SJCRH30 (cell line): ENCODE measurements at regions not wholly inside any gene's neighbourhood (a gene's known extent, or its start where the extent isn't known, plus 50 kb on each side); places are given as distances from the start of the nearest gene placed in this dataset.
A peak's percentile ranks its signal among the peaks of the same experiment; 100 is the strongest.
"Not testable (repeated sequence)": the region's sequence is repeated elsewhere in the genome, so short reads cannot be mapped to it uniquely, and the experiment has no call there.

Source experiments
- DNase-seq, 2 experiments: peaks; one replicate each; pipeline ENCODE4 v3.0.0-alpha.2; 2015 to 2020
- H3K27ac ChIP-seq: fragments of 250-450 bp; sonication (Bioruptor Pico); 2 replicates; pipeline ENCODE4 v1.5.1; 2020; ENCODE audit warnings: mild to moderate bottlenecking, moderate library complexity
- H3K27me3 ChIP-seq: fragments of 250-450 bp; sonication (Bioruptor Pico); 2 replicates; pipeline ENCODE4 v1.5.1; 2020; ENCODE audit warnings: mild to moderate bottlenecking, moderate library complexity
- H3K36me3 ChIP-seq: fragments of 250-450 bp; sonication (Bioruptor Pico); 2 replicates; pipeline ENCODE4 v1.5.1; 2020; ENCODE audit warnings: mild to moderate bottlenecking, moderate library complexity
- H3K4me1 ChIP-seq: fragments of 250-450 bp; sonication (Bioruptor Pico); 2 replicates; pipeline ENCODE4 v1.5.1; 2020; ENCODE audit warnings: mild to moderate bottlenecking, moderate library complexity
- H3K4me3 ChIP-seq: fragments of 250-450 bp; sonication (Bioruptor Pico); 2 replicates; pipeline ENCODE4 v1.5.1; 2020; ENCODE audit warnings: mild to moderate bottlenecking, moderate library complexity
- H3K9me3 ChIP-seq: fragments of 250-450 bp; sonication (Bioruptor Pico); replicated peaks from 2 replicates; pipeline ENCODE4 v1.5.1; 2020; ENCODE audit warnings: mild to moderate bottlenecking, moderate library complexity

DNA sequence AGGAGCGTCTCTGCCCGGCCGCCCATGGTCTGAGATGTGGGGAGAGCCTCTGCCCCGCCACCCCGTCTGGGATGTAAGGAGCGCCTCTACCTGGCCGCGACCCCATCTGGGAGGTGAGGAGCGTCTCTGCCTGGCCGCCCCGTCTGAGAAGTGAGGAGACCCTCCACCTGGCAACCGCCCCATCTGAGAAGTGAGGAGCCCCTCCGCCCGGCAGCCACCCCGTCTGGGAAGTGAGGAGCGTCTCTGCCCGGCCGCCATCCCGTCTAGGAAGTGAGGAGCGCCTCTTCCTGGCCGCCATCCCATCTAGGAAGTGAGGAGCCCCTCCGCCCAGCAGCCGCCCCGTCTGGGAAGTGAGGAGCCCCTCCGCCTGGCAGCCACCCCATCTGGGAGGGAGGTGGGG, 551.9 kb downstream of the FAM181B start:
- not testable (repeated sequence) for H3K27ac ChIP-seq, H3K9me3 ChIP-seq, H3K4me1 ChIP-seq, H3K27me3 ChIP-seq, DNase-seq, H3K4me3 ChIP-seq, H3K36me3 ChIP-seq

DNA sequence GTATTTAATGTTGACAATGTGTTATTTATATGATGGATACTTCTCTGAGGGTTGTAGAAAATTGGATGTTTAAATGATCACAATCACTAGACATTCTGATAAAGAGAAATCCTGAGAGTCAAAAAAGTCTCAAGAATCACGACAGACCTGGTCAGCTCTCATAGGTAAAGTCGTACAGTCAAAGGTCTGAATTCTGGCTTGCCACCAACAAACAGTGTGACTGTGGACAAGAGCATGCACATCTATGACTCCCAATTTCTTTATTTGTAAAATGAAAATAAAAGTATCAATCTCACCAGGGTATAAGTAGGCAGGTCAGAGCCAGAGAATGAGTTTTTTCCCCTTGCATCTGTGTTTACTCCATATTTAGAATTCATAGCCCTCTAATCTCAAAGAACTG, 556.7 kb downstream of the FAM181B start:
- Histone ChIP-seq H3K27ac (no peak overlapping the region), H3K9me3 (no peaks in the 10 kb centered on the region), H3K4me1 (no peaks in the 10 kb centered on the region), H3K27me3 (no peaks in the 10 kb centered on the region), H3K4me3 (no peak overlapping the region), H3K36me3 (no peaks in the 10 kb centered on the region)
- DNase-seq, result no peak

DNA sequence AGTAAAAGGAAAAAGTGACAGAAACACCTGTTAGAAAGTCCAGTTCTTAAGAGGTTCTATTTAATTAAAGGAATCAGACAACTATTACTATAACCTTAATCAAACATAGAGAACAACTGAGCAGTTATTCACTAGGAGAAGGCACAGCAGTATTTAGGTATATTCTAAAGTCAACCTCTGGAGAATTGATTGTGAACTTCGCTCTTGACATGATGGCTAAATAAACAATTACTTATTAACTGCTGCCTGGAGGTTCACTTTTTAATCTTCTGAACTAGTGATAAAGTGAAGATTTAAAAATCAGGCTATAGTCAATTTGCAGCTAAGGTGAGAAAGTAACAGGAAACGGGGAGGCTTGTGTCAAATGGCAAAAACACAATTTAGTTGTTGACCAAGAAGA, 557.3 kb downstream of the FAM181B start:
- Histone ChIP-seq H3K27me3 (no peaks in the 10 kb centered on the region), H3K4me1 (no peaks in the 10 kb centered on the region), H3K36me3 (no peaks in the 10 kb centered on the region), H3K4me3 (no peak overlapping the region), H3K9me3 (no peaks in the 10 kb centered on the region), H3K27ac (no peak overlapping the region)
- DNase-seq, result no peak

DNA sequence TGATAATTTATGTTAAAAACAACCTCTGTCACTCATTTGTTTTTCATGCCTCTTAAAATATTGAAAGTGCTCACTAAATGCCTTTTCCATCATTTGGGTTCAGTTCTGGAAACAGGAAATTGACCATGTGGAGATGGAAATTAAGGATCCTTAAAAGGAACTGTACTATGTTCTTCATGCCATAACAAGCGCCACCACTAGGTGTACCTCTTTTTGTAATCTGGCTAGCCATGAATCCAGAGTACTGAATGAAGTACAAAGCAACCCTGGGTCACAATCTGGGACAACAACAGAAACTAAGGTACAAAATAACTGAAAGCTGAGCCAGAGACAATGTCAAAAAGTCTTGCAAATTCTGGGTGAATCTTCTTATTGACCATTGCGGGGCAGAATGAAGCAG, 559.1 kb downstream of the FAM181B start:
- Histone ChIP-seq H3K9me3 (no peaks in the 10 kb centered on the region), H3K36me3 (no peaks in the 10 kb centered on the region), H3K4me3 (no peak overlapping the region), H3K27me3 (no peaks in the 10 kb centered on the region), H3K4me1 (no peaks in the 10 kb centered on the region), H3K27ac (no peak overlapping the region)
- DNase-seq, result peak in 1 of 2 experiments; percentile 35

DNA sequence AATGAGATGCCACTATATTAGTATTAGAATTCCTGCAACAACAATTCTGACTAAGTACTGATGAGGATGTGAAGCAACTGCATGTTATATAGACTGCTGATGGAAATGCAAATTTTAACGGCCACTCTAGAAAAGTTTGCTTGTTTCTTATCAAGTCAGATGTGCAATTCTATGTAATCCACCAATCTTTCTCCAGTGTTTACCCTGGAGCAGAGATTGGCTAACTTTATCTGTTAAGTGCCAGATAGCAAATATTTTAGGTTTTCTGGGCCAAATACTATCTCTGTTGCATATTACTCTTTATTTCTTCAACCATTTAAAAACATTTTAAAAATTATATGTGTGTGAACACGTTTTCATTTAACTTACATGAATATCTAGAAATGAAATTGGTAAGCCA, 586.9 kb downstream of the FAM181B start:
- H3K4me3 ChIP-seq, result no peak overlapping the region
- no peaks in the 10 kb centered on the region for H3K27me3 ChIP-seq
- H3K36me3 ChIP-seq, result no peaks in the 10 kb centered on the region
- DNase-seq, result no peak
- H3K27ac ChIP-seq, result no peak overlapping the region
- H3K9me3 ChIP-seq, result no peaks in the 10 kb centered on the region
- peaks cover 3% of the 10 kb centered on the region; the same call in 1 of the 2 replicates for H3K4me1 ChIP-seq

DNA sequence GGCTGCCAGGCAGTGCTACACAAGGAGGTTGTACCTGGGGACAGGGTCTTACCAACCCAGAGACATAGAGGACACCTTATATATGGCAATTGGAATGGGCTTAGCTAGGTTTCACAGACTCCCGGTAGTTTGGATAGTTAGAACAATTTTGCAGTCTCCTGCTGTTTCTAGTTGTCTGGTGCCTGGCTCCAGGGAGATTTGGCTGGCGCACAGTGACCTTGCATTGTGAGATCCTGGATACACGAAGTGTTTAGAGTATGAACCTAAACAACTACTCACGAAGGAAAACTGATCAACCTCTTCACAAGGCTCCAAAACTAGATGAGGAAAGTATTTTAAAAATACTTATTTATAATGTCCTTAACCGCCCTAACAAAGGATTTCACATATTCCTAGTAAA, 614.7 kb downstream of the FAM181B start:
- Histone ChIP-seq H3K27me3 (no peaks in the 10 kb centered on the region), H3K4me3 (no peak overlapping the region), H3K9me3 (no peaks in the 10 kb centered on the region), H3K4me1 (no peaks in the 10 kb centered on the region), H3K27ac (no peak overlapping the region), H3K36me3 (no peaks in the 10 kb centered on the region)
- DNase-seq, result no peak

DNA sequence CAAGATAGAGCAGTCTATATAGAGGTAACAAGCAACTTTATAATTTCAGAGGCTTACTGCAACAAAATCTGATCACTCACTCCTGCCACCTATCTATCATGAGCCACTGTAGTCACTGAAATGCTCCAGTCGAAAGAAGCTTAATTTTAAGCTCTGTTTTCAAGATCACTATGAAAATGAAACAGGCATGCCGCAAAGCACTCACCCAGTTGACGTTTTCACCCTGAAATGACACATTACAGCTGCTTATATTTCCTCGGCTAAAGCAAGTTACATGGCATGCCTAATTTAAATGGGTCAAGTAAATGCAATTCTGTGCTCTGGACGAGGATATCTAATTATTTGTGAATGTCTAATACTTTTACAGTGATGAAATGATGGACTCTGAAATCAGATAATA, 616.3 kb downstream of the FAM181B start:
- H3K36me3 ChIP-seq, result no peaks in the 10 kb centered on the region
- no peak overlapping the region for H3K27ac ChIP-seq
- DNase-seq, result no peak
- no peaks in the 10 kb centered on the region for H3K4me1 ChIP-seq
- H3K9me3 ChIP-seq, result no peaks in the 10 kb centered on the region
- no peak overlapping the region for H3K4me3 ChIP-seq
- H3K27me3 ChIP-seq, result no peaks in the 10 kb centered on the region

DNA sequence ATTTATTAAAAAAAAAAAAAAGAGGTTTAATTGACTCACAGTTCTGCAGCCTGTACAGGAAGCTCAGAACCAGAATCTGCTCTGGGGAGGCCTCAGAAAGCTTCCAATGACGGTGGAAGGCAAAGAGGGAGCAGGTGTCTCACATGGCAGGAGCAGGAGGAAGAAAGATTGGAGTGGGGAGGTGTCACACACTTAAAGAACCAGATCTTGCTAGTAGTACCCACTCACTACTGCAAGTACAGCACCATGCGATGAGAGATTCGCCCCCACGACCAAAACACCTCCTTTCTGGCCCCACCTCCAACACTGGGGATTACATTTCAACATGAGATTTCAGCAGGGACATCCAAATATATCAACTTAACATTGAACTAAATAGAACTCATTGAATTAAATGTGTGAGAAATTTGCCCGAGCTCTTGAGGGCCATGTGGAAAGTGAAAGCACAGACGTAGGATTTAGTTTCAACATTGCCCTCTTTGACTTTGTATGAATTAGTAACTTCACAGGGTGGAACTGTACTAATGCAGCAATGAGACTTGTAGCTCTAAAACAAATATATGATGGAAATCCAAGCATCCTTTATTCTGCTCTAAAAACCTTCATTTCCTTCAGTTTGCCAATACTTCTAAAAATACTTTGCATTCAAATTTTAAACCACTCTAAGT, 628.2 kb downstream of the FAM181B start:
- Histone ChIP-seq H3K4me3 (no peak overlapping the region), H3K9me3 (no peaks in the 10 kb centered on the region), H3K36me3 (no peaks in the 10 kb centered on the region), H3K27ac (no peak overlapping the region), H3K27me3 (no peaks in the 10 kb centered on the region), H3K4me1 (no peaks in the 10 kb centered on the region)
- DNase-seq, result no peak

DNA sequence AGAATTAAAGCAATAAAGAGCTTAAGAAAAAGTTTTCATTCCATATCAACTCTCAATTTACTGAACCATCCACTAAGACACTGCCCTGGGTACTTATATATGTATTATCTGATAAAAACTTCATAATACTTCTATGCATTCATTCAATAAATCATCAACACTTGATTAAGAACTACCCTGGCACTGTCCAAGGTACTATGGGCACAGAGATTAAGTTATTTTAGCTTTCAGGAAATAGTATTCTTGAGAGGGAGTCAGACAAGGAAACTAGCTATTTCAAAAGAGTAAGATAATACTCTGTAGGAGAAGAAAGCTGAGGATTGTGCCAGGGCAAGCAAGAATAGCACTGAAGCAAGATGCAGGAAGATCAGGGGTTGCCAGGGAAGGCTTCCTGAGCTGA, 640.8 kb downstream of the FAM181B start:
- Histone ChIP-seq H3K9me3 (no peaks in the 10 kb centered on the region), H3K27ac (no peak overlapping the region), H3K27me3 (no peaks in the 10 kb centered on the region), H3K4me3 (no peak overlapping the region), H3K4me1 (no peaks in the 10 kb centered on the region), H3K36me3 (no peaks in the 10 kb centered on the region)
- no peak for DNase-seq

DNA sequence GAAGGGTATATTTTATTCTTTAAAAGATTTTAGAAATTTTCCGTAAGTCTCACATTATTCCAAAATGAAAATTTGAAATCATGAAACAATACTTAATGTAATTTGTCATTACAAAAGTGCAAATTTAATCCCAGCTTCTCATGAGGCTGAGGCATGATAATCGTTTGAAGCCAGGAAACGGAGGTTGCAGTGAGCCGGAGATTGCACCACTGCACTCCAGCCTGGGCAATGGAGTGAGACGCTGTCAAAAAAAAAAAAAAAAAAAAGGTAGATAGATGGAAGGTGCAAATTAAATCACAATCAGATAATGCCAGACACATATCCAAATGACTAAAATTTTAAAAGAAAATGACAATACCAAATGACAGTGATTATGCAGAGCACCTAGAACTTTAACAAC, 644.2 kb downstream of the FAM181B start:
- no peaks in the 10 kb centered on the region for H3K9me3 ChIP-seq
- H3K4me1 ChIP-seq, result no peaks in the 10 kb centered on the region
- H3K4me3 ChIP-seq, result no peak overlapping the region
- no peak overlapping the region for H3K27ac ChIP-seq
- no peaks in the 10 kb centered on the region for H3K36me3 ChIP-seq
- DNase-seq, result no peak
- no peaks in the 10 kb centered on the region for H3K27me3 ChIP-seq

DNA sequence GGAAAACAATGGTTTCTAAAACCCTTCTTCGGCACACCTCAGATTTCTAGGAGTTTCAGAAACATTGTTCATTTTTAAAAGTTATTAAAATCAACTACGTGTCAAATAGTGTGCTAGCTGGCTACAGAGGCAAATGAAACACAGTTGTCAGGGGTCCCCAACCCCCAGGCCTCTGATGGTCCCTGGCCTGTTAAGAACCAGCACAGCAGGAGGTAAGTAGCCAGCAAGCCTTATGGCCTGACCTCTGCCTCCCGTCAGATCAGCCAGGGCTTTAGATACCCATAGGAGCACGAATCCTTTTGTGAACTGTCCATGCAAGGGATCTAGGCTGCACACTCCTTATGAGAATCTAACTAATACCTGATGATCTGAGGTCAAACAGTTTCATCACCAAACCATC, 648.2 kb downstream of the FAM181B start:
- 0 out of 2 replicates have a peak, but pooled peaks cover 4% of the 10 kb centered on the region for H3K27me3 ChIP-seq
- H3K9me3 ChIP-seq, result no peaks in the 10 kb centered on the region
- no peaks in the 10 kb centered on the region for H3K4me1 ChIP-seq
- no peak overlapping the region for H3K27ac ChIP-seq
- no peaks in the 10 kb centered on the region for H3K36me3 ChIP-seq
- H3K4me3 ChIP-seq, result no peak overlapping the region
- no peak for DNase-seq

DNA sequence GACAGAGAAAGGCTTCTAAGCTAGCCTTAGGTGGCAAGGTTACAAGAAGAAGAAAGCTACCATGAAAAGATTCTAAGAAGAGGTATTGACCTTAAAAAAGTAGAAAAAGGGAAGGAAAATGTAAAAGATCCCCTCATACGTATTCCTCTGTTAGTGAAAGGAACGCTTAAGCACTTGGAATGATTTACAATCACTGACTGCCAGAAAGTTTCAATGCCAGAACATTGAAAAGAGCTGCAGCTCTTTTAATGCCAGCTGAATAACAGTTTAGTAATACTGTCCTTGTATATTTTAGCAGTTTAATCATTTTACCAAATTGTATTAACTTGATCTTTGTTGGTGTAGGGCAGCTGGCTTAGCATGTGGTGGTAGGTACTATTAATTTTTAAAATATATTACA, 650.7 kb downstream of the FAM181B start:
- Histone ChIP-seq H3K9me3 (no peaks in the 10 kb centered on the region), H3K27me3 (peaks cover 4% of the 10 kb centered on the region; the same call in 1 of the 2 replicates), H3K27ac (no peak overlapping the region), H3K4me3 (no peak overlapping the region), H3K36me3 (no peaks in the 10 kb centered on the region), H3K4me1 (no peaks in the 10 kb centered on the region)
- DNase-seq, result no peak

DNA sequence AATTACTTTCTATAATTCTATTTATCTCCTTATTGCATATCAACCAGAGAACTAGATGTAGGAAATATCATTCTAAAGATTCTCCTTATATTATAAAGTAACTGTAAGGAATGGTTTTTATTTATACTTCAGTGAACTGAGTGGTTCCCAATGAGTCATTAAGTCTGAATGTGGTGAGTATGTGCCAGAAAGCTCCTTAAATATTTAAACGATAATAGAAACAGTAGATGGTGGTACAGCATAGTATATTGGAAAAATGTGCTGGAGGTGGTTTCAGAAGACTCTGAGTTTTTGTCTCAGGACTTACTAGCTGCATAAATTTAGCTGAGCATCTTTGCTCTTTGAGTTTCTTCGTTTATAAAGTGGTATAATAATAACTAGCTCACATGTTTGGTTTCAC, 653.5 kb downstream of the FAM181B start:
- Histone ChIP-seq H3K27ac (no peak overlapping the region), H3K27me3 (peaks cover 15% of the 10 kb centered on the region; the same call in 1 of the 2 replicates), H3K4me3 (no peak overlapping the region), H3K36me3 (no peaks in the 10 kb centered on the region), H3K9me3 (no peaks in the 10 kb centered on the region), H3K4me1 (no peaks in the 10 kb centered on the region)
- no peak for DNase-seq

DNA sequence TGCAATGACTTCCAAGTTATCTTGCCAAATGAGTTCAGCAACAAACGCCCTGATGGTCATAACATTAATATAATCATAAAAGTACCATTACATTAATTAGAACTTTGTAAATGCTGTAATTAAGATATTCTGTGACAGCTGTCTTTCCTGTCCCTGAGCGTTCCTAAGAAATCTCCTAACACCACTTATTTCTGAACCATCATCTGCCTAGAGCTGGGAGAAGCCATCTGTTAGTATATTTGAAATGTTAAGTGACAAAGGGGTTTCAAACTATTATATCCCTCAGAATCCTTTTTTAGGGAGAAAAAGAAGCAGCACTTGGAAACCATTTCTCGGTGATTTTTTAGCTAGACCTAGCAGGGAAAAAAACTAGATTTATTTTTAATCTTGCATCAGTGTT, 657.5 kb downstream of the FAM181B start:
- Histone ChIP-seq H3K9me3 (no peaks in the 10 kb centered on the region), H3K36me3 (no peaks in the 10 kb centered on the region), H3K27me3 (peaks cover 12% of the 10 kb centered on the region; the same call in 1 of the 2 replicates), H3K4me3 (no peak overlapping the region), H3K4me1 (no peaks in the 10 kb centered on the region), H3K27ac (no peak overlapping the region)
- DNase-seq, result no peak

DNA sequence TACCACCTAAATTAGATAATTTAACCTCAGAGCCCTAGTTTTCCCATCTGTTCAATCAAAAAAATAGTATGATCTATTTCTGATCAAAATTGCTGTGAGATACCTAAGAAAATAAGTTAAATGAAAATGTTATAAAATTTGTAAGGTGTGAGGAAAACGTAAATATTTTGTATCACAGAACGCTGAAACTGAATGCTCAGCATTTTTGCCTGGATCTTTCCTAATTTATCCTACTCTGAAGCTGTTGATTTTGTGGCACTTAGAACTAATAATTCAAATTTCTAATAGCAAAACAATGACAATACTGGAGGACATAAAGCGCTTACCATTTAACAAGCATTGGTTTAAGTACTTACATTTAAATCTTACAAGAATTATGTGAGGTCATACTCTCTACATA, 674.2 kb downstream of the FAM181B start:
- Histone ChIP-seq H3K36me3 (no peaks in the 10 kb centered on the region), H3K9me3 (no peaks in the 10 kb centered on the region), H3K4me3 (no peak overlapping the region), H3K27ac (no peak overlapping the region), H3K27me3 (no peaks in the 10 kb centered on the region), H3K4me1 (no peaks in the 10 kb centered on the region)
- DNase-seq, result no peak

DNA sequence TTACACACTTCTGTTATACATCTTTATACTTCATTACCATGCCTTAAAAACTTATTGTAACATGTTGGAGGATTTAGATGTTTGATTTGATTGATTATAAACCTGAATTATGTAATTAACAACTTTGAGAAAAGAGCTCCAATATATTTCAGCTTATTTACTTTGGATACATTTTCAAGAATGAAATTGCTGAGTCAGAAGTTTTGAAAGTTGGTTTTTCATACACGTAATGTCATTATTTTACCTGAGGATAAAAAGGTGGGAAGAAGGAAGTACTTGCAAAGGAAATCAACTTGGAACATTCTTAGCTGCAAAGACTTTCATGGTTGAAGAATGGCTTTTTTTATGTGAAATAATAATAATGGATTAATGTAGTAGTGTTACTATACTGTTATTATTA, 677.2 kb downstream of the FAM181B start:
- no peak overlapping the region for H3K27ac ChIP-seq
- no peaks in the 10 kb centered on the region for H3K4me1 ChIP-seq
- H3K9me3 ChIP-seq, result no peaks in the 10 kb centered on the region
- no peak overlapping the region for H3K4me3 ChIP-seq
- DNase-seq, result no peak
- H3K36me3 ChIP-seq, result no peaks in the 10 kb centered on the region
- H3K27me3 ChIP-seq, result no peaks in the 10 kb centered on the region
